Fibroblast of mammary gland (primary cell): ENCODE measurements at regions not wholly inside any gene's neighbourhood (a gene's known extent, or its start where the extent isn't known, plus 50 kb on each side); places are given as distances from the start of the nearest gene placed in this dataset.

Experiments
- DNase-seq: peaks from one replicate; pipeline ENCODE4 v3.0.0-alpha.2; 2010; ENCODE audit warnings: low read depth
- H3K4me3 ChIP-seq: 2 replicates; pipeline ENCODE4 v1.5.1; 2011; ENCODE audit warnings: low read depth, mild to moderate bottlenecking, low read length, moderate library complexity; ENCODE audit not compliant: control insufficient read depth
- TF ChIP-seq, protein P1 (sequence below): conservative IDR thresholded peaks from 2 replicates; pipeline ENCODE4 v1.5.1; 2011; ENCODE audit warnings: low read depth, low read length, inconsistent platforms; ENCODE audit not compliant: control insufficient read depth, insufficient read depth

DNA sequence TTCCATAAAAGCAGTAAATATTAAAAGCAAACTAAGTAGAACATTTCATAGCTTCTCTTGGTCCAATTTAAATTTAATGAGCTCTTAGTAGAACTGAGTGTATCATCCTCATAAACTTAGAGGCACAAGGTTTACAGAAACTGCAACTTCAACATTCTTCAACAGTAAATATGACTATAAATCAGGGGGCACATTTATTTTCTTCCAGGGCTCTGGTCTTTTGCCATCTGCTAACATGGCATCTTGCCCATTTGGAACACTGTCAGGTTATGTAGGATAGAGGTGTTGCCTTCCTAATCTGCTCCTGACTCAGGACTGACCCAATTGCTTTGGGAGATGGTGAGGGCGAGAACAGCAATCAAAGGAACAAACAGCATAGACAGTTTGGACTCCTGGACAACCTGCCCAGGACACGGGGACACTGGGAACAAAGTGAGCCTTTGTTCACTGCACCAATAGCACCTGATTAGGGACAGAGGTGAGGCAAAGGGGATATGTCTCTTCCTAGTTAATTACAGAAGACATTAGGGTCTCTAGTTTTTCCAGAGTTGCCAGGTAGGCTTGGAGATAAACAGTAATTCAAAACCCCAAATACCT is 610.2 kb upstream of the ROBO2 start:
- no peak overlapping the region for H3K4me3 ChIP-seq
- TF ChIP-seq, protein P1, sequence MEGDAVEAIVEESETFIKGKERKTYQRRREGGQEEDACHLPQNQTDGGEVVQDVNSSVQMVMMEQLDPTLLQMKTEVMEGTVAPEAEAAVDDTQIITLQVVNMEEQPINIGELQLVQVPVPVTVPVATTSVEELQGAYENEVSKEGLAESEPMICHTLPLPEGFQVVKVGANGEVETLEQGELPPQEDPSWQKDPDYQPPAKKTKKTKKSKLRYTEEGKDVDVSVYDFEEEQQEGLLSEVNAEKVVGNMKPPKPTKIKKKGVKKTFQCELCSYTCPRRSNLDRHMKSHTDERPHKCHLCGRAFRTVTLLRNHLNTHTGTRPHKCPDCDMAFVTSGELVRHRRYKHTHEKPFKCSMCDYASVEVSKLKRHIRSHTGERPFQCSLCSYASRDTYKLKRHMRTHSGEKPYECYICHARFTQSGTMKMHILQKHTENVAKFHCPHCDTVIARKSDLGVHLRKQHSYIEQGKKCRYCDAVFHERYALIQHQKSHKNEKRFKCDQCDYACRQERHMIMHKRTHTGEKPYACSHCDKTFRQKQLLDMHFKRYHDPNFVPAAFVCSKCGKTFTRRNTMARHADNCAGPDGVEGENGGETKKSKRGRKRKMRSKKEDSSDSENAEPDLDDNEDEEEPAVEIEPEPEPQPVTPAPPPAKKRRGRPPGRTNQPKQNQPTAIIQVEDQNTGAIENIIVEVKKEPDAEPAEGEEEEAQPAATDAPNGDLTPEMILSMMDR = no peak
- no peak for DNase-seq

DNA sequence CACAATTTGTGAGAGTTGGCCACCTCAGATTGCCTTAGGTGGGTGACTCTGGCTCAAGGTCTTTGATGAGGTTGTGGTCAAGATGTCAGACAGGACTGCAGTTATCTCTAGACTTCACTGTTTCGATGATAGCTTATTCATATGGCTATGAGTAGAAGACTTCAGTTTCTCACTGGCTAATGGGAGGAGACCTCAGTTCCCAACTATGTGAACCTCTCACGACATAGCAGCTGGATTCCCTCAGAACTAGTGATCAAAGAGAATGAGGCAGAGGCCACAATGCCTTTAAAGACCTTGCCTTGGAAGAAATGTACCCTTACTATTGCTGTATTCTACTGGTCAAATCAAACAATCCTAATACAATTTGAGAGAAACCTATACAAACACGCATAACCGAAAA is 607.5 kb upstream of the ROBO2 start:
- no peak for DNase-seq
- TF ChIP-seq, protein P1 = no peak
- no peak overlapping the region for H3K4me3 ChIP-seq

DNA sequence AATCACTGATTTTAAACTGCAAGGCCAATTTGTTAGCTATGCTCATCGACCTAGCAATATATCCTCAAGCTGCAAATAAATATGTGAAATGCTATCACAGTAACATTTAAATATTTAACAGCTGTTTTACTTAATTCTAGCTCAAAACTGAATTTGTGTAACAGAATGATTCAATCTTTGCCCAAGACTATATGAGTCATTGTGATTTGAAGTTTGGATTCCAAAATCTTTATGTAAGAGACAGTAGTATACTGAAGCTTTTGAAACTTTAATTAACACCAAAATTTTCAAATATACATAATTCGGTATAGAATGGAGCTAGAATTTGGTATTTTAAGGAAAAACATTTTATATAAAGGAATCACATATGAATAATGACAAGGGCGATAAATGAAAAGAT is 603.0 kb upstream of the ROBO2 start:
- H3K4me3 ChIP-seq = no peak overlapping the region
- TF ChIP-seq, protein P1 = no peak
- DNase-seq = peak; percentile 4

DNA sequence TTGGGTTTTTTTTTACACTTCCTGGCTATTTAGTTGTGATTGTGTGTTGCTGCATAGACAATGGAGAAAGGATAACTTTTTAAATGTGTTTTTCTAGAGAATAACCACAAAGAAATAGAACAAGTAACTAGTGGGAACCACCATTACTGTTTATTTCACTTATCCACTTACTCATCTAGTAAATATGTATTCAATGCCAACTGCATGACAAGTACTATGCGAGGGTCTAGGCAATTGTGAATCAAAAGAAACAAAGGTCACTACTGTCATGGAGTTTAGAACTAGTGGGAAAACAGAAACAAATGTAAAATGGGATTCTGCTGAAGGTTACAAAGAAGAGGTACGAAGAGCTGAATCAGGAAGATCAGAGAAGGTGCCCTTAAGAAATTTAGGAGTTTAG is 600.9 kb upstream of the ROBO2 start:
- no peak overlapping the region for H3K4me3 ChIP-seq
- DNase-seq = no peak
- TF ChIP-seq, protein P1 = no peak

DNA sequence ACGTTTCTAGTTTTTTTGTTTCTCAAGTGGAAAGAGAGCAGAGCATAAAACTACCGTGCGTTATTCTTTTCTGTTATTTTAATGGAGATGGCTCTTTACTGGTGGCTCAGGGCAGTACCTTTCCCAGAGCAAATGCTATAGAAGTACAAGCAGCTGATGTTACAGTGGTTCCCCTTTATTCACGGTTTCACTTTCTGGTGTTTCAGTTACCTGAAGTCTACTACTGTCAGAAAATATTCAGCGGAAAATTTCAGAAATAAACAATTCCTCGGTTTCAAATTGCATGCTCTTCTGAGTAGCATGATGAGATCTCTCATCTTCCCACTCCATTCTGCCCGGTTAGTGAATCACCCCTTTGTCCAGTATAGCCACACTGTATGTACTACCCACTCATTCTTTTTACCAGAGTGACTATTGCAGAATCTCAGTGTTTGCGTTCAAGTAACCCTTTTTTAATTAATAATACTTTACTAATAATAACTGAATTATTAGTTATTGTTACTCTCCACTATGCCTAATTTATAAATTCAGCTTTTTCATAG is 597.5 kb upstream of the ROBO2 start:
- DNase-seq = no peak
- TF ChIP-seq, protein P1 = no peak

DNA sequence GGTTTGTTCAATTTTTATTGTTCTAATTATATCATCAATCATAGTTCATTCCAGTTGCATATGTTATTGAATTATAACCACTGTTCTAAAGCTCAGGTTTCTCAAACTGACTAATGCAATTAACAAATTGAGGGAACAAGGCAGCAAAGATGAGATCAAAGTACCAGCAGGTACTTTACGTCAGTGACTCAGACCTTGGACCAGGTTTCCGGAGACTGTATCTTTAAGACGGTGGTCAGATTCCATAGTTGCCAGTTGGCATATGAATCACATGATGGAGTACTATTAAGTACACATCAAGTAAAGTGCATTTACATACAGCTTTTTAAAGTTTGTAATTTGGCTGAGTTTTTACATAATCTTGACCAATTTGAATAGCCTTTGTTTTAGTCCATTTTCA is 583.6 kb upstream of the ROBO2 start:
- no peak for DNase-seq
- TF ChIP-seq, protein P1 = no peak
- no peak overlapping the region for H3K4me3 ChIP-seq

More for the DNA sequence above, 597.5 kb upstream of the ROBO2 start:
- H3K4me3 ChIP-seq = no peak overlapping the region
